HS-27A (cell line): ENCODE measurements at regions not wholly inside any gene's neighbourhood (a gene's known extent, or its start where the extent isn't known, plus 50 kb on each side); places are given as distances from the start of the nearest gene placed in this dataset.
"Not testable (repeated sequence)": the region's sequence is repeated elsewhere in the genome, so short reads cannot be mapped to it uniquely, and the experiment has no call there.

ENCODE experiments used
- DNase-seq: peaks from one replicate; pipeline ENCODE4 v3.0.0-alpha.2; 2012; ENCODE audit warnings: low read depth, missing footprints

DNA sequence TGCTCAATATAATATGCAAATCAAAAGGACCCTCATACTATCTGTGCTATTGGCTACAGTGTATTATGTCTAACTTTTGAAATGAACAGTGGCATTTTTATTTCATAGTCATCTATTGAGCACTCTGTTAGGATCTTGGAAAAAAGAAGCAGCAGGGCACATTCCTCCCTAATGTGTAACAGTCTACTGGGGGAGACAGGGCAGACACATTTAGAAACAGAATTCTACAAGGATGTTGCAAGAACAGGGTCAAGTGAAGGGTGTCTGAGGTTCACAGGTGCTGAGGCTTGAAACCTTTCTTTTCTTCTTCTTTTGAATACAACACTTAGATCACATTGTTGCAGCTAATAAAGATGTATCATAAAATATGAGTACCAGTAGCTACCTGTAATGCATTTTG is 129.7 kb upstream of the SLC4A4 start:
- no peak for DNase-seq

DNA sequence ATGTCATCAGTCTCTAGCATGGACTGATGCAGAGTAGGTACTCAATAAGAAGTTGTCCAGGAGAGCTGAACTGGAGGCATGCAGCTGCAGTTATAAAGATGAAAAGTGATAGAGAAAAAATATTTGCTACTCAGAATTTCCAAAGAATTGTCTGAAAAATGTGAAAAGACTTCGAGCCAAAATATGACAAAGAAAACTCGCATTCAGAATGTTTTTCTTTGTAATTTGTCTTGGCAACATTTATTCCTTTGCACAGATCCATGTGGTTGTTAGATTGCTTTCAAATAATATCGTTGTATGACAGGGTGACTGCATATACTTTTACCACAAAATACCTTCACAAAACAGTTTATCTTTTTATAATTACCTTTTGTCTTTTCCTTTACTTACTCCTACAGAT is 128.0 kb upstream of the SLC4A4 start:
- DNase-seq: no peak

DNA sequence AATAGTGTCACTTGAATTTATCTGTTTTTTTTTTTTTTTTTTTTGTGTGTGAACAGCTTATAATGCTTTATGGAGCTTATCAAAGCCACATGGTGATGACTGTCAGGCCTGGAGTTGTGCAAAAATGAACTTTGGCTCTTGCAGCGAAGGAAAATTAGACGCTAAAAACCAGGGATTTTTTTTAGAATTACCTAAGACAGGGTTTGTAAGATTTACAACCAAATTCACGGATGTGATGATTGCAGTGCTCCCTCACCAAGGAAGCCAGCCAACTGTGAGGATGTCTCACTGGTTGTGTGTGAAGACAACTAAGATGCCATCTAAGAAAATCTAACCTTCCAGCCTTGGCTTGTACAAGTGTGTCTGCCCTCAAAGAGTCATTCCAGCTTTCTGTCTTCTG is 127.1 kb upstream of the SLC4A4 start:
- DNase-seq: no peak

DNA sequence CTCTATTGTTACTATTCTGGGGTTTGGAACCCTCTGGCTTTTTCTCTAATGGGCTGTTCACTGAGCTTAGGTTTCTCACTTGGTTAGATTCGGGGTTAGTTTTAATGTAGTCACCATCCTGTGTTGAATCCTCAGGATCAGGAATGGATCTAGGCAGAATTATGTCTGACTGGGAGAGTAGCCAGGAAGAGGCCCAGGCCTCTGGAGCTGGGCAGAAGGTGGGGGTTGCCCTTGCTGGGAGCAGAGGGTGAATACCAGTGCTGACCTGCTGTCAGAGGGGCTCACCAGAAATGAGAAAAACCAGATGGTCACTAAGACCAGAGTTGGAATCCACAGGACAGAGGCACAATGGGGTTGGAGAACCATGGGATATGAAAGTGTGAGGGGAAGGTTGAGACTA is 126.6 kb upstream of the SLC4A4 start:
- DNase-seq: no peak

DNA sequence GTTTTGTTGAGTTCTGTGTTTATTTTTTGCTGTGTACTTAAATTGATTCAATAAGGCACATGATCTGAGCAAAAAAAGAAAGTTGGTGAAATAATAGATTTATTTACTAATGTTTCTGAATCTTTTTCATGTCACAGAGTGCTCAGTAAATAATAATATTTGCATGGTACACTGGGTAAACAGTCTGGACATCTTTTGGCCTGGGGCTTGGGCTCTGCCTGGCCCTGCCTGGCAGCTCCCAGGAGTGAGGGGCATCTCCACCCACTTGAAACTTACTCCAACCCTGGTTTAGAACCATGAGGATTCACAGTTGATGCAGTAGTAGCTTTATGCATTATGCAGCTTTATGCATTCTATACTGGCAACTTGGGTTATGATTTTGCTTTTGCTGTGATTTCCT is 124.2 kb upstream of the SLC4A4 start:
- DNase-seq: no peak

DNA sequence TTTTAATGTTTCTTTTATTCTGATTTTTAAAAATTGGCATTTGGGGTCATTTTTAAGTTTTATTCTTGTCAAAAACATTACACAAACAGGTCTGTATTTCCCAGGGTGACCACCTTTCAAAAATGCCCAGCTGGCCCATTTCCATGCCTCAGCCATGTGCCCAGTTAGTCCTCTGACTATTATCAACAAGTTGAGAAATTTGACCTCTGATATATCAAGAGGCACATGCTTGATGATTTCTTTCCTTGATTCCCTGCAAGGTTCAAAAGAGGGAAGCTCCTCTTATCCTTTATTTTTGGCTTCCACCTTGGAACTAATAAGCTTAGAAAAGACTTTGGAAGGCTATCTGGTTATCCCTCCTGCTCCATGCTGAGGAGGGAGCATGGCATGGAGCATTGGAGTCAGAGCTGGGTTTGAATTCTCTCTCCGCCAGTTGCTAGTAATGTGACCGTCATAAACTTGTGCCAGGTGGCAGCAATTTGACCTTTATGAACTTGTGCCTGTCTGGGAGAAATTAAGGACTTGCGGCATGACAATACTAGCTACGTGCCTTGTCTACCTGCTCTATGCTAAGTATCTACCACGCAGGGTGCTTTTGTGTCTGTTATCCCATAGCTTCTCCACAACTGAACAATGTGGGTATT is 122.4 kb upstream of the SLC4A4 start:
- no peak for DNase-seq

DNA sequence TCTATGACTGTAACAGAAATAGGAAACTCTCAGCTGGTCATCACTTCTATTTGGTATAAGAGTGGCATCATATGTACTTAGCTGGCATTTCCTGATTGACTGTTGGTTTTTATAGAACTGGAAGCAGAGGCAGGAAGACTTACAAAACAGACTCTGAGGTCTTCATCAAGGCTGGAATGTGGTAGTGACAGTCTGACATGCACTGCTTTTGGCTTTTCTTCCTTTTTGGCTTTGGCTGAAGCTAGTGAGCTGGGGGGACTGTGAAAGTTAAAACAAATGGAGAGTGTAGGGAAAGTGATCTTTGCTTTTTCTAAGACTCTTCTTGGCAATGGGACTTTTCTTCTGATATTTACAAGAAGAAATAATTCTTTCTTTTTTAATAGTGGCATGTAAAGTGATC is 121.1 kb upstream of the SLC4A4 start:
- no peak for DNase-seq

DNA sequence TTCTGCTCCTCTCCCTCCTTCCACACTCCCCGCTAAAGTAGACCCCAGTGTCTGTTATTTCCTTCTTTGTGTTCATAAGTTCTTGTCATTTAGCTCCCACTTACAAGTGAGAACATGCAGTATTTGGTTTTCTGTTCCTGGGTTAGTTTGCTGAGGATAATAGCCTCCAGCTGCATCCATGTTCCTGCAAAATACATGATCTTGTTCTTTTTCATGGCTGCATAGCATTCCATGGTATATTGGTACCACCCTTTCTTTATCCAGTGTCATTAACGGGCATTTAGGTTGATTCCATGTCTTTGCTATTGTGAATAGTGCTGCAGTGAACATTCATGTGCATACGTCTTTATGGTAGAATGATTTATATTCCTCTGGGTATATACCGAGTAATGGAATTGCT is 118.0 kb upstream of the SLC4A4 start:
- not testable (repeated sequence) for DNase-seq

DNA sequence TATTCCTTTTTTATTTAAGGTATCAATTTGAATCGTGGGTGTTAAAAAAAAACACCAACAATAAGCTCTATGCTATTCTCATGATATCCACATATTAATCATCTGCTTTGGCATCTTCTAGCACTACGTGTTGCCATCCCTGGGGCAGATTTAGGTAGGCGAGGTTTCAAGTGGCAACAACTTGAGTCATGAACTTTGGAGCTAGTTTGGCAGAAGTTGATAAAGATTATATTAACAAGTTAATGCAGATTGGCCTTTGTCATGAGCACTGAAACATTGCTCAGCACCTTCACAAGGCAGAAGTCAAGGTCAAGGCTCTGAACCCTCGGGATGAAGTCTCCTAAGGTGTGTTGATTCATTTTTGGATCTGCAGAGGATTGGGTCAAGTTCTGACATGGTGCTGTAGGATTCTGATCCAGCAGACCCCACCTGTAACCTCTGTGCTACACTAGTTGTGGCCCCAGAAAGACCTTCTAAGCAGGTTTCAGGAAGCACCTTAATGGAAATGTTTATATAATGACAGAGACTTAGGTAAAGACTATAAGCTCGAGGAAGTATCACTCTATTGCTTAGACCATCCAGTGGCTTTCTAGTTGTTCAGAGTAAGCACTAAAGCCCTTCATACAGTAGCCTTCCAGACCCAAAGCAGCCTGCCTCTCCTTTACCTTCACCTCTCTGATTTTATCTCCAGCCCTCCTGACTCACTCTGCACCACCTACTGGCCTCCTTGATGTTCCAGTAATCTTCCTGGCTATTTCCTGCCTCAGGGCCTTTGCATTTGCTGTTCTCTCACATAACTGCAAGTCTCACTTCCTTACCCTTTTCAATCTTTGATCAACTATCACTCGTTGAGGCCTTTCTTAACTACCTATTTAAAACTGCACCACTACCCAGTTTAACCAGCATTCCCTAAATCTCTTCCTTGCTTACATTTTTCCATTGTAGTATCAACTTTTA is 117.0 kb upstream of the SLC4A4 start:
- no peak for DNase-seq

DNA sequence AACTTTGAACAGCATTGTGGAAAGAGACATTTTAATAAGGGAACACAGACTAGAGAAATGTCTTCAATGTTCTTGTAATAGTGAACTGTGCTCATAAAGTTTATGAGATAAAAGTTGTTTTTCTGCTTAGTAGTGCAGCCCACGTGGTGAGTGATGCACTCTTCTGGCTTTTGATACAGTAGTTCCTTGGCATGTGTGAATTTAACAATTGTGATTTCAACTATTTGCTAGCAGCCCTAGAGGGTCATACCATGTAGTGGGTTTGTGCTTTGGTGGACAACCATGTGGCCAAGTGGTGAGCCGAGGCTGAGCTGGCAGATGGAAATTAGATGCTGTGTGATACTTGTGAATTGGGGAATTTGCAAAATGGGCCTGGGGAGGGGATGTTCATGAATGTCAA is 116.2 kb upstream of the SLC4A4 start:
- DNase-seq: no peak

DNA sequence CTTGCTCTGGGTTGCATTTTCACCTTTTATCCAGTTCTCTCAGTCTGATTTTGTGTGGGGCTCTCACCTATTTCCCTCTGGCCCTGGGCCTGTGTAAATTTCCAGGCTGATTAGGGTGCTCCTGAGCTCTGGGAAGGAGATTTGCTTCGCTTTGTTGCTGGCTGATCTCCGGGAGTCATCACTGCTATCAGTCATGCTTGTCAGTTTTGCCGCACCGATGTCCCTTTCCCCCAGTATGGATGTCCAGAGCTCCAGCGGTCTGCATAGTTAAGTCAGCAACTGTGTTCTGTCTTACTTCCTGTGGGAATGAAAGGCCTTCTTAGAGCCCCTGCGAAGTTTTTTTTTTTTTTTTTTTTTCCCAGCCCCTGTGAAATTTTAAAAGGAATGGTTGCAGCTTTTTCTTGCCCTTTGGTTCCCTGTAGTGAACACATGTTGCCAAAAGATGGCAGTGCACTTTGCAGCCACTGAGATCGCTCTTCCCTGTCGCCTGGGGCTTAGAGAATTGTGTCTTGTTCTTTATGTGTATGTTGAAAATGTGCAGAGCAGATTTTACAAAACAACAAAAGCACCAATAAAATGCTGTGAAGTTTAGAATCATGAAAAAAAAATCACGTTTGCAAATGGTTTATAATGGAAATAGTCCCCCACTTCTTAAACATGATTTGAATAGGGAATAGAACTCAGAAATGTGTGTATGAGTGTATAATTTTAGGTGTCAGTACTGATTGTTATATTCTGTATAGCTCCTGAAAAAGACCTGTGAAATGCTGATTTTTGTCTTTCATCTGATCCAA is 109.1 kb upstream of the SLC4A4 start:
- no peak for DNase-seq

DNA sequence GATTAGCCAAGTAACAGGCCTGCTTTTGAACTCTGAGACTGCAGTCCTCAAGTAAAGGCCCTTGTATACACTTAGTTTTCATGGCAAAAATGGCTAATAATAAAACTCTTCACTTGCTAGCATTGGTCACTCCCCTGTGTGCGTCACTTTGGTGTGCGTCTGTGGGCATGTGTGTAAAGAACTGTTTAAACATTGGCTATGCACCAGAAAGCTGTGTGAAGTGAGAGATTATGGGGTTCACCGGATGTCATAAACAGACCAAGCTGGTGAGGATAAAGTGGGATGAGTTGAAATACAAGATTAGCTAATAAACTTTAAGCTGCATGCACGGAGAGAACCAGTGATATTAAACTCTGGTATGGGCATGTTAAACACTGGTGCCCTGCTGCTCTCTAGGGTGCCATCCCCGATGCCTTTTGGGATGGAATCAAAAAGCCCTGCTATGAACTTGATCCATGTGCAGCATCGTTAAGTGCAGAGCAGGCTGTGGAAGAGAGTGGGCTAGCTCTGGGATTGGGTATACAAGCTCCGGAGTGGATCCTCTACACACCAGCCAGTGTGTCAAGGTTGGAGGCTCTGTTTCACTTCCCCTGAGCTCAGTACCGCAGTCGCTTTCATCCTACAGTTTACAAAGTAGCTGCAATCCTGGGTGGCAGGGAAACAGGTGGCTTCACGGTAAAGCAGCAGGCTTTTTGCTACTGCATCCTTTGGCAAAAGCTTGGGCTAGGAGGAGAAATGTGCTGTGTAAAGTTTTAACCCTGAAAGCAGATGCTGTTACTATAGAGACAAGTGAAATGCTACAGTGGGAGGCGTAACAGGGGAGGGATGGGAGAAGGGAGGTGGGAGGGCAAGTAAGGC is 108.3 kb upstream of the SLC4A4 start:
- no peak for DNase-seq

DNA sequence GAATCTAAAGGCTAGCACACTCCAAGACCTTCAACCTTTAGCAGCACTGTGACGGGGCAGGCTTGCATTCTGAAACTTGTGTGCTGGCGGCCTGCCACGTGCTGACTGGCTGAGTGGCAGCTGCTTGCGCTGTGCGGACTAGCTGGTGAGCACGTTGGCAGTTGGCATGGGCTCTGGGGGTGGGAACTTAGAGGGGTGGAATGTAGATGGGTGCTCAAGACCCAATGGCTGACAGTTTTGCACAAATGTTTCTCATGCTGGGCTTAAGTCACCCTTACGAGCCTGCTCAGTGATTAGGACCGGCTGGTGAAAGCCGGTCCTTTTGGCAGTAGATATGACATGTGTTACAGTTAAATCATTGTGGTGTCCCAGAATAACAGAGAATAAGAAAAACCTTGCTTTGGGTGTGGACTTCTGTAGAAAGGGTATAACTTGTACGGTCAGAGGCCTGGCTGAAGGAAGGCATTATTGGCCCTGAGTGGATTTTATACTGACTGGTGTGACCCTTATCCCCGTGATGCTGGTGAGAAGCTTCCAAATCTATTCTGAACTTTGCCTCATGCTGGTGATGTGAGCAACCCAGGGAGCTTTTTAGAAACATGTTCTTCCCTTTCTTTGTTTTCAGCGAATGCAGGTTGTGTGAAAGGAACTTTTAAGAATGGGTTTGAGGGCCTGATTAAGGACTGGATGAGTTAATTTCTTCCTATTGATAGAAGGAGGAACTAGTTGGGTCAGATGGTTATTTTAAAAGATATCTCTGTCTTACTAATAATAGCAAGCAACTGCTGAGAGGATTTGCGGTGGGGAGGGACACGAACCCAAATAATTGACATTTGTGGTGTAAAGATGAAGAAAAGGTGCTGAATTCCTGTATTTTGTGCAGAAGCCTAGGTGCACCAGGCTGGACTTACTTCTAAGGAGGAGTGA is 107.4 kb upstream of the SLC4A4 start:
- peak; percentile 75 for DNase-seq

DNA sequence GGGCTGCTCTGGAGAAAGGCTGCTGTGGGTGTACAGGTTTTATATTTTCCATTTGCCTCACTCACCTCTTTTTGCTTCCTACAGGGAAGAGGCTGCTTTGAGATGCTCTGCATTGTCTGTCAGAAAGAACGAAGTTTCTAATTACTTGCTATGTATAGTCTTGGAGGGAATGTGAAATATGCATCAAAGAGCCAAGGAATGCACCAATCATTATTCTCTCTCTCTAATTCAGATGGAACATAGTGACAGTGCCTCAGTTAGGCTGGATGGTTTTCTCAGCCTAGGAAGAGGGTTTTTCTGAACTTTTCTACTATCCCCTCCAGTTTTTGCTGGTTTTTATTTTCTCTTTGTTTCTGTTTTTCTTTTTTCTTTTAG is 106.8 kb upstream of the SLC4A4 start:
- DNase-seq: no peak

DNA sequence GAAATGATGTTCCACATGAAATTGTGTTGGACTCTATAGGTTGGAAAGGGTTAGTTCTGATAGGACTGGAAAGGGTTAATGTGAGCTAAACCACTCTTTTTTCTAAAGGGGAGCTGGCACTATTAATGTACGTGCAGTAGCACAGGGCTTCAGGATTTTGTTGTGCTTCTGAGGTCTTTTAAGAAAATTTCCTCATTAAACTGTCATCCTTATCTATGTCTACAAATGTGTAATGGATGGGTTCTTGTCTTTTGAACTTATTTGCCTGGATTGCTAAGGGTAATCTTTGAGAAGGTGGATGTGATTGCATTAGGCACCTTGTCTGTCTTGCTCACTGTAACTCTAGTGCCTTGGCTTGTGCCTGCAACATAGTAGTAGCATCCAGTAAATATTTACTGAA is 106.0 kb upstream of the SLC4A4 start:
- no peak for DNase-seq

DNA sequence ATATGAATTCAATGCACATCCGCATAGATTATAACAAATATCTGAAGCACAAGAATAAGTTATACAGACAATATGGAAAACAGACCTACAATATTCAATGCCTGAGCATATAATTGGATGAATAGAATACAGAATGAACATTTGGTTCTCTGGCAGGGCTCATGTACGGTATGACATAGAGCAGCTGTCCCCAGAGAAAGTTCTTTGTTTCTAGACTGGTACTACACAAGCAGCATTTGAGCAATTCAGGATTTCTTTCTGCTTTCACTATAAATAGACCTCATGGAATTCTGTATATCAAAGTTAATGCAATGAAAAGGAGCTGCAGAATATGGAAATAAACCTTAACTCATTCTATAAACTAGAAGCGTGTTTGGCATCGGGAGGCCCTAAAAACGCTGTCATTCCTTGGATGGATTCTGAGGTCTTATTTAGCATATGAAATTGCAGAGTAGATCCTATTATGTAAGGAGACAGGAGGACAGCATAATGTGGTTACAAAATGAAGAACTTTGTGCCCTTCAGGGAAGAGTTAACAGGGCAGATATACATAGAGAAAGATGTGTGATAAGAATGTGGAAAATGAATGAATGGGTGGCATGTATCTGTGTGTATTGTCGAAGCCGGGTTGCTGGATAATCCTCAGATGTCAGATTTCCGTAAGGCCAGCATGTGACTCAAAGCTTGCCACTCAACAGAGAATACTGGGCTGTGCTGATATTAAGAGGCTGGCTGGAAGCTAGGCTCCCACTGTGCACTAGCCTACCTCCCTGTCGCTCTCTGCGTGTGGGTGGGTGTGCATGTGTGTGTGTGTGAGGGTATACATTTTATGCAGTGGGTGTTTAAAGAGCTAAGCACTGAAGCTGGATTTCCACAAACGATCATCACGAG is 103.3 kb upstream of the SLC4A4 start:
- no peak for DNase-seq

DNA sequence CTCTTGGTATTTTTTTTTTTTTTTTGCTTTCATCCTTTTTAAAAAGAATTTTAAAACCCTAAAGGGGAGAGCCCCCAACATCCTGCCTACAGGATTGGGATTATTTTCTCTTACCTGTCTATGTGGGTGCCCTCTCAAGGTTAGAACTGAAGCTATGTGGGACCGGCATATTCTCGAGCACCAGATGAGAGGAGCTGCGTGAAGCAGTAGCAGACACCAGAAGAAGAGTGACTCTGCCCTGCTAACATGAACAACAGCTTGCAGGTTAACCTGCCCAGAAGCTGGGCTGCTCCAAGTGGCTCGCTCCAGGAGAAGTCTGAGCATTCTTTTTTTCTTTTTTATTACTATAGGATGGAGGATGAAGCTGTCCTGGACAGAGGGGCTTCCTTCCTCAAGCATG is 102.6 kb upstream of the SLC4A4 start:
- no peak for DNase-seq

DNA sequence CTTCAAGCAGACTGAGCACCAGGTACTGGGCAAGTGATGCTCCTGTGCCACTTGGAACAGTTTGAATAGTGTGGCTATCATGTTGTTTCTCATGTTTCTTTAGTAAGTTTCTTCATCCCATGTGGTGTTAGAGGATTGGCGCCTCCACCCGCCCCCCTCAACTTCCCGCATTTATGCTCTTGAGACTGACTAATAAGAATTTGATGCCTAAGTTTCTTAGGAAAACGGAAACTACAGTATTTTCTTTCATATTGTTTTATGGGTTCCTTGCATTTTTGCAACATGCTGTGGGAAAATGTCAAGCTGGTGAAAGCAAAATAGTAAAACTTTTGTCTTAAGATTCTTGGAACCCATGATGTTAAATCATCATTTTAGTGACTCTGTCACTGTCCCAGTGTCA is 101.2 kb upstream of the SLC4A4 start:
- DNase-seq: no peak

DNA sequence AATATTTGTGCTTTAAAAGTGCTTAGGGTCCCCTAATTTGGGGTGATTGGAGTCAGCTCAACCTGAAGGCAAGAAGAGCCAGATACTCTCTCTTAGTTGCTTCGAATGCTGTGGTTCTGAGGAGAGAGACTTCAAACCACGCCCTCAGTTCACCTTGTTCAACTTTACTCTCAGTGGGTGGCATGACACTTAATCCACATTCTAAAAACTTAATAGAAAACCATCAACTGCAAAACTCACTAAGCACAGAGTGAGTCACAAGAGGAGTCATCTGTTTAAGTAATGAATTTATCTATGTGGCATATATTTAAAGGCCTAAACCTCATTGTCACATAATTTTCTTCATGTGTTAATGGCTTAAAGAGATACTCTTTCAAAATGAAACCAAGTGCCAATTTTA is 99.5 kb upstream of the SLC4A4 start:
- DNase-seq: no peak

DNA sequence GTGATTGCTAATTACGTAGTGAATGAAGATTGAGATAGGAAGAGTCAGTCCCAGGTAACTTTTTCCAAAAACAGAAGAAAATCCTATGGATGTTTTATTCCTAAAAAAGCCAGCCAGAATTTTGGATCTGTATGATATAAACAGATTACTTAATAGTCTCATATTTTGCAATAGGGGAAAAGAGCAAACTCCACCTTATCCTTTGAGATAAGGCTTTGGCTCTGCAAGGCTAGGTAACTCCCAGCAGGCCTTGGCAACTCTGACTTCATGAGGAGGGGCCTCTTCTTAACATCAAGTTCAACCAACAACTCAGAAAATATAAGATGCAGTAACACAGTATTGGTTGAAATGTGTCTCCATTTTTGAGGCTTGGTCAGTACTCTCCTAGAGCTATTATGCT is 98.7 kb upstream of the SLC4A4 start:
- DNase-seq: no peak
